ENCODE measurements at regions not wholly inside any gene's neighbourhood (a gene's known extent, or its start where the extent isn't known, plus 50 kb on each side); places are given as distances from the start of the nearest gene placed in this dataset.

- no peaks in the 10 kb centered on the region for H3K9me3 ChIP-seq (replicated peaks in 1 of 3)
- peaks cover 8 to 9% of the 10 kb centered on the region in 2 donors for H3K4me1 ChIP-seq (replicated peaks in 1 of 2)
- H3K36me3 ChIP-seq (replicated peaks in 1 of 2), result no peaks in the 10 kb centered on the region
- WGBS, 4 donors, result 93 to 99% (median 96%) methylated on average over 6 of the region's 6 CpGs
- H3K4me3 ChIP-seq, result no peak overlapping the region
- H3K27ac ChIP-seq, result no peak overlapping the region
- peaks cover 5% of the 10 kb centered on the region for H3K27me3 ChIP-seq
- TF ChIP-seq CTCF (IDR thresholded peaks at IDR 0.05) (no peak), POLR2A (IDR thresholded peaks at IDR 0.05) (no peak)
- no peak for DNase-seq
- intact Hi-C loops (cut with DNase I), result no loop called here
Measured at GRCh38 chr9:108163321-108164005, 673.9 kb upstream of the KLF4 start.

- 42 to 55% (median 44%) methylated on average over 1 of the region's 1 CpG for WGBS, 4 donors
- DNase-seq, result peak; percentile 31 to 66 (median 50)
- TF ChIP-seq CTCF (IDR thresholded peaks at IDR 0.05) (no peak), POLR2A (IDR thresholded peaks at IDR 0.05) (no peak)
- intact Hi-C loops (cut with DNase I), result no loop called here
- H3K27ac ChIP-seq, result no peak overlapping the region
- no peaks in the 10 kb centered on the region for H3K36me3 ChIP-seq (replicated peaks in 1 of 2)
- H3K27me3 ChIP-seq, result peaks cover 5% of the 10 kb centered on the region
- H3K4me1 ChIP-seq (replicated peaks in 1 of 2), result peaks cover 8 to 9% of the 10 kb centered on the region in 2 donors
- no peaks in the 10 kb centered on the region for H3K9me3 ChIP-seq (replicated peaks in 1 of 3)
- H3K4me3 ChIP-seq, result no peak overlapping the region
Measured at GRCh38 chr9:108162664-108163063, 673.1 kb upstream of the KLF4 start.

- Histone ChIP-seq H3K4me3 (no peak overlapping the region), H3K36me3 (replicated peaks in 1 of 2) (no peaks in the 10 kb centered on the region), H3K27ac (no peak overlapping the region), H3K9me3 (replicated peaks in 1 of 3) (no peaks in the 10 kb centered on the region), H3K27me3 (peaks cover 5% of the 10 kb centered on the region), H3K4me1 (replicated peaks in 1 of 2) (peaks cover 8 to 9% of the 10 kb centered on the region in 2 donors)
- intact Hi-C loops (cut with DNase I), result no loop called here
- TF ChIP-seq POLR2A (IDR thresholded peaks at IDR 0.05) (no peak), CTCF (IDR thresholded peaks at IDR 0.05) (no peak)
- DNase-seq, result no peak
- 20 to 55% (median 46%) methylated on average over 1 of the region's 1 CpG for WGBS, 4 donors
Measured at GRCh38 chr9:108161503-108161902, 671.9 kb upstream of the KLF4 start.

- Histone ChIP-seq H3K4me1 (replicated peaks in 1 of 2) (peaks cover 8 to 9% of the 10 kb centered on the region in 2 donors), H3K36me3 (replicated peaks in 1 of 2) (no peaks in the 10 kb centered on the region), H3K27ac (no peak overlapping the region), H3K27me3 (peaks cover 5% of the 10 kb centered on the region), H3K9me3 (replicated peaks in 1 of 3) (no peaks in the 10 kb centered on the region), H3K4me3 (no peak overlapping the region)
- intact Hi-C loops (cut with DNase I), result no loop called here
- DNase-seq, result peak in 1 of 7 donors; percentile 16
- WGBS, 4 donors, result 35 to 43% (median 39%) methylated on average over 5 of the region's 5 CpGs
- TF ChIP-seq CTCF (IDR thresholded peaks at IDR 0.05) (no peak), POLR2A (IDR thresholded peaks at IDR 0.05) (no peak)
Measured at GRCh38 chr9:108160706-108161355, 671.3 kb upstream of the KLF4 start.

Data from adrenal gland (tissue), 9 donors.